ENCODE measurements at regions not wholly inside any gene's neighbourhood (a gene's known extent, or its start where the extent isn't known, plus 50 kb on each side); places are given as distances from the start of the nearest gene placed in this dataset.

GRCh38 chr6:27672113-27672799 is 199.4 kb upstream of the ZNF184 start:
- ChIA-PET POLR2A (interaction anchor here (0.6 to 1.5 kb wide), 5 partner anchors 9 to 540 kb away, joined by 3 to 4 read pairs (median 4); a partner anchor contains a TSS), CTCF (interaction anchor here (0.6 to 1.5 kb wide), 4 partner anchors 14 to 223 kb away, joined by 3 to 4 read pairs (median 3); no protein-coding TSS in a partner anchor)
- DNase-seq (ENCODE audit: low read depth in 1 of 2, low spot score in 1 of 2) (peak in 1 of 2 experiments; percentile 95), ATAC-seq (peak; percentile 77 to 82), FAIRE-seq (no peak)
- peak; percentile 74; the same call in 1 of the 2 replicates for TF ChIP-seq TP53 (CRISPR knock-in tag; IDR thresholded peaks at IDR 0.05)
- TF ChIP-seq, protein P1, sequence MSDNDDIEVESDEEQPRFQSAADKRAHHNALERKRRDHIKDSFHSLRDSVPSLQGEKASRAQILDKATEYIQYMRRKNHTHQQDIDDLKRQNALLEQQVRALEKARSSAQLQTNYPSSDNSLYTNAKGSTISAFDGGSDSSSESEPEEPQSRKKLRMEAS (IDR thresholded peaks at IDR 0.05), result peak; percentile 70
- TF ChIP-seq KDM1A (IDR thresholded peaks at IDR 0.05; ENCODE audit: low read depth), result no peak
- TF ChIP-seq CEBPB (IDR thresholded peaks at IDR 0.05), result 0 out of 4 replicates have a peak, but pooled peaks of 1 of the 2 experiments have one; percentile 16
- TF ChIP-seq HMGXB4 (CRISPR knock-in tag; IDR thresholded peaks at IDR 0.05; ENCODE audit: borderline replicate concordance), result 0 out of 2 replicates have a peak, but pooled peaks have one; percentile 29
- TF ChIP-seq NFE2L2 (conservative IDR thresholded peaks at IDR 0.05; ENCODE audit: low read length), result no peak
- no peak for TF ChIP-seq GATA3 (IDR thresholded peaks at IDR 0.05; ENCODE audit: borderline replicate concordance)
- no peak for TF ChIP-seq ESRRA (IDR thresholded peaks at IDR 0.05; ENCODE audit: borderline replicate concordance, low read length)
- no peak for TF ChIP-seq NR3C1 (IDR thresholded peaks at IDR 0.05)
- TF ChIP-seq, protein P2, sequence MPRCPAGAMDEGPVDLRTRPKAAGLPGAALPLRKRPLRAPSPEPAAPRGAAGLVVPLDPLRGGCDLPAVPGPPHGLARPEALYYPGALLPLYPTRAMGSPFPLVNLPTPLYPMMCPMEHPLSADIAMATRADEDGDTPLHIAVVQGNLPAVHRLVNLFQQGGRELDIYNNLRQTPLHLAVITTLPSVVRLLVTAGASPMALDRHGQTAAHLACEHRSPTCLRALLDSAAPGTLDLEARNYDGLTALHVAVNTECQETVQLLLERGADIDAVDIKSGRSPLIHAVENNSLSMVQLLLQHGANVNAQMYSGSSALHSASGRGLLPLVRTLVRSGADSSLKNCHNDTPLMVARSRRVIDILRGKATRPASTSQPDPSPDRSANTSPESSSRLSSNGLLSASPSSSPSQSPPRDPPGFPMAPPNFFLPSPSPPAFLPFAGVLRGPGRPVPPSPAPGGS (IDR thresholded peaks at IDR 0.05), result no peak
- TF ChIP-seq SREBF2 (IDR thresholded peaks at IDR 0.05), result peak; percentile 54
- no peak for TF ChIP-seq CBX2 (IDR thresholded peaks at IDR 0.05; ENCODE audit: borderline replicate concordance, low read depth)
- TF ChIP-seq, protein P3, sequence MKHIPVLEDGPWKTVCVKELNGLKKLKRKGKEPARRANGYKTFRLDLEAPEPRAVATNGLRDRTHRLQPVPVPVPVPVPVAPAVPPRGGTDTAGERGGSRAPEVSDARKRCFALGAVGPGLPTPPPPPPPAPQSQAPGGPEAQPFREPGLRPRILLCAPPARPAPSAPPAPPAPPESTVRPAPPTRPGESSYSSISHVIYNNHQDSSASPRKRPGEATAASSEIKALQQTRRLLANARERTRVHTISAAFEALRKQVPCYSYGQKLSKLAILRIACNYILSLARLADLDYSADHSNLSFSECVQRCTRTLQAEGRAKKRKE (CRISPR knock-in tag; IDR thresholded peaks at IDR 0.05; ENCODE audit: low read depth), result no peak
- TF ChIP-seq TFCP2L1 (CRISPR knock-in tag; IDR thresholded peaks at IDR 0.05), result peak; percentile 68; the same call in 1 of the 2 replicates
- TF ChIP-seq JUN (IDR thresholded peaks at IDR 0.05), result peak in 1 of 2 experiments; percentile 67; a peak in 2 of 5 replicates
- TF ChIP-seq RARB (CRISPR knock-in tag; IDR thresholded peaks at IDR 0.05), result peak; percentile 61; the same call in 1 of the 2 replicates
- H3K4me3 ChIP-seq, result peak overlapping the region; percentile 60
- H3K9me3 ChIP-seq, result no peaks in the 10 kb centered on the region
- peak overlapping the region; percentile 84 for H3K4me2 ChIP-seq
- peak overlapping the region; percentile 63 to 80 for H3K27ac ChIP-seq
- peaks cover 15% of the 10 kb centered on the region for H3K4me1 ChIP-seq
- 2% methylated on average over 28 of the region's 28 CpGs for WGBS (ENCODE audit: missing lambda C conversion rate)

DNA sequence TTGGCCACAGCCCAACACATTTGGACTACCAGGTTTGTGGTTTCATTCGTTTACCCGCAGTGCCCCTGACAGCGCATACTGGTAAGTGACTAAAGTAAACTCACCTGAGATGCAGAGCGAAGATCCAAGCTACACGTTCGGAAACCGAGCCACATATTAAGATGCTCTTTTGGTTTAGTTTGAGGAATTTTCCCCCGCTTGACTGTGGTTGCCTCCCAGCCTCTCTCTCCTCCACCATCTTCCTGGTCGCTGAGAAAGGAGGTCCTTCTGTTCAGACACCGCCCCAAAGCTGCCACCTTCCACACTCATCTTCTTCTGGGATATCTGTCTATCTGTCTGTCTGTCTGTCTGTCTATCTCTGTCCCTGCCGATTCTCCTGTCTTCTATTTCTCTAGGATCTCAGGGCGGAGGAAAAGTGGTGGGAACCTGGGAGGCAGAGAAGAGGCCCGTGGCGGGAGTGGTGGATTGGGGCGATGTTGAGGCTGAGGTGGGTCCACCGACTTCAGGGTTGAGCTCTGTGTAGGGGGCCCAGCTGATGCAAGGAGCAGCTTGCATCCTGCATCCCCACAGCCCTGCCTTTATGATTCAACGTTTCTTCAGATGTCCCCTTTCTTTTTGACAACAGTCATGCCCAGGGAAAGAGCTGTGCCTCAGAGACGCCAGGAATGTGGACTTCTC is 196.9 kb upstream of the ZNF184 start:
- peak overlapping the region in 1 of 2 experiments; percentile 53; a peak in 2 of 6 replicates for H3K27ac ChIP-seq
- ChIA-PET CTCF (interaction anchor here (0.9 to 2.0 kb wide), 4 partner anchors 18 to 60 kb away, joined by 3 to 6 read pairs (median 4); no protein-coding TSS in a partner anchor), POLR2A (interaction anchor here (0.6 to 2.0 kb wide), 2 partner anchors 39 to 437 kb away, joined by 4 to 6 read pairs; no protein-coding TSS in a partner anchor)
- TF ChIP-seq ZFP36 (IDR thresholded peaks at IDR 0.05; ENCODE audit: borderline replicate concordance, partially characterized antibody), result no peak
- TF ChIP-seq HOXB5 (CRISPR knock-in tag; IDR thresholded peaks at IDR 0.05), result no peak
- TF ChIP-seq, protein P4, sequence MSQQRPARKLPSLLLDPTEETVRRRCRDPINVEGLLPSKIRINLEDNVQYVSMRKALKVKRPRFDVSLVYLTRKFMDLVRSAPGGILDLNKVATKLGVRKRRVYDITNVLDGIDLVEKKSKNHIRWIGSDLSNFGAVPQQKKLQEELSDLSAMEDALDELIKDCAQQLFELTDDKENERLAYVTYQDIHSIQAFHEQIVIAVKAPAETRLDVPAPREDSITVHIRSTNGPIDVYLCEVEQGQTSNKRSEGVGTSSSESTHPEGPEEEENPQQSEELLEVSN (IDR thresholded peaks at IDR 0.05; ENCODE audit: borderline replicate concordance, low read depth), result no peak
- TF ChIP-seq, protein P3 (CRISPR knock-in tag; IDR thresholded peaks at IDR 0.05; ENCODE audit: low read depth), result no peak
- TF ChIP-seq RCOR1 (IDR thresholded peaks at IDR 0.05; ENCODE audit: low read depth, low read length), result no peak
- TF ChIP-seq, protein P2 (IDR thresholded peaks at IDR 0.05), result no peak
- no peak for TF ChIP-seq HDAC2 (IDR thresholded peaks at IDR 0.05)
- no peak for TF ChIP-seq FOSL2 (IDR thresholded peaks at IDR 0.05)
- no peak for TF ChIP-seq FOSL2 (CRISPR knock-in tag; IDR thresholded peaks at IDR 0.05)
- no peak for TF ChIP-seq CBX8 (IDR thresholded peaks at IDR 0.05)
- no peak for TF ChIP-seq CHD2 (IDR thresholded peaks at IDR 0.05; ENCODE audit: low read length, partially characterized antibody)
- no peak for TF ChIP-seq ZNF302 (CRISPR knock-in tag; IDR thresholded peaks at IDR 0.05)
- TF ChIP-seq NR3C1 (IDR thresholded peaks at IDR 0.05), result no peak
- TF ChIP-seq KDM5A (IDR thresholded peaks at IDR 0.05), result no peak
- TF ChIP-seq ZC3H11A (IDR thresholded peaks at IDR 0.05), result no peak
- peak overlapping the region; percentile 63 for H3K4me3 ChIP-seq
- no peaks in the 10 kb centered on the region for H3K9me3 ChIP-seq
- FAIRE-seq (no peak), ATAC-seq (peak; percentile 17 to 33; a peak in 3 of 6 replicates), DNase-seq (ENCODE audit: low read depth in 1 of 2, low spot score in 1 of 2) (peak in 1 of 2 experiments; percentile 29)
- 12% methylated on average over 18 of the region's 18 CpGs for WGBS (ENCODE audit: missing lambda C conversion rate)
- peaks cover 18% of the 10 kb centered on the region for H3K4me1 ChIP-seq
- peak overlapping the region; percentile 84 for H3K4me2 ChIP-seq
